HAP-1 (cell line): ENCODE measurements at regions not wholly inside any gene's neighbourhood (a gene's known extent, or its start where the extent isn't known, plus 50 kb on each side); places are given as distances from the start of the nearest gene placed in this dataset.

Experiments used
- DNase-seq, 2 experiments: peaks; one replicate each; pipeline ENCODE4 v3.0.0-alpha.2; 2016 to 2020; ENCODE audit warnings: low spot score in 2 of 2
- H3K27me3 ChIP-seq: fragments of 250-450 bp; sonication (Bioruptor Pico); 2 replicates; pipeline ENCODE4 v1.5.1; 2020; ENCODE audit warnings: low read depth, mild to moderate bottlenecking, moderate library complexity
- H3K36me3 ChIP-seq: fragments of 250-450 bp; sonication (Bioruptor Pico); replicated peaks from 2 replicates; pipeline ENCODE4 v1.5.1; 2020; ENCODE audit warnings: mild to moderate bottlenecking
- H3K4me1 ChIP-seq: fragments of 250-450 bp; sonication (Bioruptor Pico); 2 replicates; pipeline ENCODE4 v1.5.1; 2020; ENCODE audit warnings: mild to moderate bottlenecking
- H3K4me3 ChIP-seq: fragments of 250-450 bp; sonication (Bioruptor Pico); 2 replicates; pipeline ENCODE4 v1.5.1; 2020; ENCODE audit warnings: mild to moderate bottlenecking, moderate library complexity
- H3K9me3 ChIP-seq: fragments of 250-450 bp; sonication (Bioruptor Pico); 2 replicates; pipeline ENCODE4 v1.5.1; 2020; ENCODE audit warnings: mild to moderate bottlenecking, moderate library complexity
- in situ Hi-C: fragments of 300-500 bp; cut with MboI; formaldehyde crosslinking; loops from 3 replicates; pipeline ENCODE4 v1.14.3; 2020; ENCODE audit warnings: low sequenced_read_pairs, inconsistent platforms, mixed read lengths

DNA sequence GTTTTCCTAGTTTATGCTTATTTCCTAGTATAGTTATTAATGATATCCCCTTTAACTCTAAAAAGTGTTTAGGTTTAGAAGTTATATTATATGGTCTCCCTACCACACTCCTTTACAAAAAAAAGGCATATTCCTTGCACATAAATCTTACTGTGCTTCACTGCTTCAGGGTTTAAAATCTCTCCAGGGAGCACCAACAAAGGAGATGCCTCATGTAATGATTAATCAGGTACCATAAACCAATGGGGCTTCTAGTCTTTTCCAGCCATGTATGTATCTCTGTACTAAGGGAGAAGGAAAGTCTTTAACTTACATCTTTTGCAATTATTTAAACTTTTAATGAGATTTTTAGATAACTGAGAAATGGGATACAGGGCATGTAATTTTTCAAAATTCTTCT lies 91.5 kb upstream of the RBMS3 start:
- in situ Hi-C loops = no loop called here
- Histone ChIP-seq H3K4me3 (no peak overlapping the region), H3K36me3 (no peaks in the 10 kb centered on the region)

DNA sequence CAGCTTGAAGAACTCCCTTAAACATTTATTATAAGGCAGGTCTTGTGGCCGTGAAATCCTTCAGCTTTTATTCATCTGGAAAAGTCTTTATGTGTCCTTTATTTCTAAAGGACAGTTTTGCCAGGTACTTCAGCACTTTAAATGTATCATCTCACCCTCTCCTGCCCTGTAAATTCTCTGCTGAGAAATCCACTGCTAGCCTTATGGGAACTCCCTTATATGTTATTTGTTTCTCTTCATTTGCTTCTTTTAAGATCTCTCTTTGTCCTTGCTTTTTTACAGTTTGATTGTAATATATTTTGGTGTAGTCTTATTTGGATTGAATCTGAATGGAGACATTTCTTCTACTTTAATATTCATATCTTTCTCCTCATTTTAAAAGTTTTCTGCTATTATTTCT lies 86.7 kb upstream of the RBMS3 start:
- H3K4me3 ChIP-seq = no peak overlapping the region
- H3K4me1 ChIP-seq = peaks cover 2% of the 10 kb centered on the region; the same call in 1 of the 2 replicates
- in situ Hi-C loops = no loop called here
- no peaks in the 10 kb centered on the region for H3K27me3 ChIP-seq
- H3K9me3 ChIP-seq = no peaks in the 10 kb centered on the region
- DNase-seq = no peak
- H3K36me3 ChIP-seq = no peaks in the 10 kb centered on the region

More for the DNA sequence above, 91.5 kb upstream of the RBMS3 start:
- no peaks in the 10 kb centered on the region; the same call in 1 of the 2 replicates for H3K27me3 ChIP-seq
- H3K4me1 ChIP-seq = peaks cover 3% of the 10 kb centered on the region; the same call in 1 of the 2 replicates
- DNase-seq = no peak
- H3K9me3 ChIP-seq = no peaks in the 10 kb centered on the region

DNA sequence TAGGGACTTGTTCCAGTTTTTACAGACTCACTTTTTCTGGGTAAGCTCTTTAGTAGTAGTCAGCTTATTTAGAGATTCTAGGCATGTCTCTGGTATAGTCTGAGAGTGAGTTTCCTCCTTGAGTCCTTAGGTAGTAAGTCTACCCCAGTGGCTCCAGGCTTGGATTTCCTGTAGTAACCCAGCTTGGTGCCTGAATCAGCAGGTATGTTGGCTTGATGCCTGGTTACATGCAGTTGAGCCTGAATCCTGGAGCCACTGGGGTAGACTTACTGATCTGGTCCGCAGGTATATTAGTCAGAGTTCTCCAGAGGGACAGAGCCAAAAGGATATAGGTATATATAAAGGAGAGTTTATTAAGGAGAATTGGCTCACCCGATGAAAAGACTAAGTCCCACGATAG lies 85.8 kb upstream of the RBMS3 start:
- no peak for DNase-seq
- no peaks in the 10 kb centered on the region for H3K4me1 ChIP-seq
- no peaks in the 10 kb centered on the region for H3K36me3 ChIP-seq
- in situ Hi-C loops = no loop called here
- no peaks in the 10 kb centered on the region for H3K27me3 ChIP-seq
- H3K9me3 ChIP-seq = no peaks in the 10 kb centered on the region
- H3K4me3 ChIP-seq = no peak overlapping the region

DNA sequence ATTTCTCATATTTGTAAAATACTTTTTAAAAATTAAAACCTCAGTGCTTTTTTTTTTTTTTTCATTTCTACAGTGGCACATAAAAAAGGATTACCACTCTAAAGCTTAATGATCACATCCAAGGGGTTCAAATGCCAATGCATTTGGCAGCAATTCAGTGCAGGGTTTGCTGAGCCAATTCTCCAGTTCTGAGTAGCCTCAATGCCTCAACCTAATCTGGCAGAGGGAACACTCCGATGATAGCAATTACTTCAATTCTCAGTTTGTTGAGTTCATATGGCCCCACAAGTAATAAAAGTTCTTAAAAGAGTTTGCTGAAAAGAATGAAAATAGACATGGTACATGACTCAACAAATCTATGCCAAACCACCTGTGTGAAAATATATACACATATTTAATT lies 79.3 kb upstream of the RBMS3 start:
- no peak for DNase-seq
- in situ Hi-C loops = no loop called here

DNA sequence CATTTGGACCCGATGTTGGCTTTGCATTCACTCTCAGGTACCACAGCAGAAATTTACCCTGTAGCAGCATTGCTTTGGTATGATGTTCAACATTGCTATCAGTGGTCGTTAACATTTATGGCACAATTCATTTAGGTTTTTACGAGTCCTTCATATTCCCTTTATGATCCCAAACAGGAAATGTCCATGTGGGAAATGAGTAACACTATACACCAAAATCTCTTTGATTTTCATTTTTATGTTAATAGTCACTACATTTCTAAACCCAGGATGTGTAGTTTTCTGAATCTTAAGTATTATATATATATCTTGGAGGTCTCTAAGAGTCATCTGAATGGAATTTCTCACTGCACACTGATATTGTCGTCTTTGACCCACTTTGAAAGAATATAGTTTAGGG lies 78.5 kb upstream of the RBMS3 start:
- Histone ChIP-seq H3K4me3 (no peak overlapping the region), H3K36me3 (no peaks in the 10 kb centered on the region), H3K4me1 (no peaks in the 10 kb centered on the region), H3K9me3 (no peaks in the 10 kb centered on the region), H3K27me3 (no peaks in the 10 kb centered on the region)
- DNase-seq = no peak
- in situ Hi-C loops = no loop called here

More for the DNA sequence above, 79.3 kb upstream of the RBMS3 start:
- H3K4me3 ChIP-seq = no peak overlapping the region
- no peaks in the 10 kb centered on the region for H3K27me3 ChIP-seq
- H3K4me1 ChIP-seq = no peaks in the 10 kb centered on the region
- H3K9me3 ChIP-seq = no peaks in the 10 kb centered on the region
- H3K36me3 ChIP-seq = no peaks in the 10 kb centered on the region

DNA sequence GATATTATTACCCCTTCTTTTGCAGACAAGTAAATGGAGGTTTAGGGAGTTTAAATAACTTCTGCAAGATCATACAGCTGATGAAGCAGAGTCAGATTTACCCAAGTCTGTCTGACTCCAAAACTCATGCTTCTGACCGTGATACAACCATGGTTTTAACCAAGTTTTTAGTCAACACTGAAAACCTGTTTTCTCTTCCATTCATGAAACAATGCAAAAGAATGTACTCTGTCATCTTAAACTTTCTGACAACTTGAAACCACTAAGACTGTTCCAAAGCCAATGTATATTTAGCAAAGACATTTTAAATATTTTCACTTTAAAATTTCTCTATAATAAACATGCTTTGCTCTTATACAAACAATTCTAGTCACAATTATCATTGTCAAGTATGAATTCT lies 77.0 kb upstream of the RBMS3 start:
- no peaks in the 10 kb centered on the region for H3K36me3 ChIP-seq
- no peaks in the 10 kb centered on the region for H3K27me3 ChIP-seq
- in situ Hi-C loops = no loop called here
- H3K4me3 ChIP-seq = no peak overlapping the region
- H3K9me3 ChIP-seq = no peaks in the 10 kb centered on the region
- H3K4me1 ChIP-seq = no peaks in the 10 kb centered on the region
- DNase-seq = no peak

DNA sequence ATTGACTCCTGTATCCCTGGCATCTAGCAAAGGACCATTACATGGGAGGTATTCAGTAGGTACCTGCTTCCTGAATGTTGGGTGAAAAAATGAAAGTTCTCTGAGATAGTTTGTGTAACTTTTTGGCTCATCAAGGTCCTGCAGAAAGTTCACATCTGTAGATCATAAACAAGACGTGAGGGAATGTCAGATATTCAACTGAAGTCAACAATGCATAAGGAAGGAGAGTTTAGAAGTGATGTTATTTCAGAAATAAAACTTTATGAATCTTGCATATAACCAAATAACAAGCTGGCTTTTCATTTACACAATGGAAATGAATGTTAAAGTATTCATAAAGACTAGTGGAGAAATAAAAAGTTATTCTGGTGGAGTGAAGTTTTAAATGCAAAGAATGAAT lies 73.4 kb upstream of the RBMS3 start:
- no peak for DNase-seq
- Histone ChIP-seq H3K27me3 (no peaks in the 10 kb centered on the region), H3K4me1 (no peaks in the 10 kb centered on the region), H3K36me3 (no peaks in the 10 kb centered on the region), H3K4me3 (no peak overlapping the region), H3K9me3 (no peaks in the 10 kb centered on the region)
- in situ Hi-C loops = no loop called here

DNA sequence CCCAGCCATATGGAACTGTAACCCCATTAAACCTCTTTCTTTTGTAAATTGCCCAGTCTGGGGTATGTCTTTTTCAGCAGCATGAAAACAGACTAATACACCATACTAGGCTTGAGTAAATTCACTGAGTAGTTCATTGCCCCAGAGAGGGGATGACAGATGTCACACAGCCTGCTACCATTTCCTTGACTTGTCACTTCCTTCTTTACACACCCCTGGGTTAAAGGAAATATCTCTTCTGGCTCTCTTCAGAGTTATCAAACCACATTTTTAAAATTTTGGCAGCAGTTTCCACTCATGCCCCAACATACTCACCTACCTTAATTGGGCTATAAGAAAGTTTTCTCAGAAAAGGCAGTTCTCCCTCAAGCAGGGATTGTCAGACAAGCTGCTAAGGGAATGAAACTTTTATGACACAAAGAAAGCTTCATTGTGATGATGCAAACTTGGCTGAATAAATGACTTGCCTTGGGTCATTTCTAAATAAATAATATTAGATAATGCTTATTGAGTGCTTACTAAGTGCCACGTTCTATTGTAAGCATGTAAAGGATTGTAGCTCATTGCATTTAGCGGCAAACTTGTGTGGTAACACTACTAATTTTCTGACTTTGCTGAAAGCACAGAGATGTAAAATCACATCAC lies 68.0 kb upstream of the RBMS3 start:
- no peak for DNase-seq
- Histone ChIP-seq H3K4me1 (no peaks in the 10 kb centered on the region), H3K27me3 (no peaks in the 10 kb centered on the region), H3K9me3 (no peaks in the 10 kb centered on the region), H3K4me3 (no peak overlapping the region), H3K36me3 (no peaks in the 10 kb centered on the region)
- in situ Hi-C loops = no loop called here

DNA sequence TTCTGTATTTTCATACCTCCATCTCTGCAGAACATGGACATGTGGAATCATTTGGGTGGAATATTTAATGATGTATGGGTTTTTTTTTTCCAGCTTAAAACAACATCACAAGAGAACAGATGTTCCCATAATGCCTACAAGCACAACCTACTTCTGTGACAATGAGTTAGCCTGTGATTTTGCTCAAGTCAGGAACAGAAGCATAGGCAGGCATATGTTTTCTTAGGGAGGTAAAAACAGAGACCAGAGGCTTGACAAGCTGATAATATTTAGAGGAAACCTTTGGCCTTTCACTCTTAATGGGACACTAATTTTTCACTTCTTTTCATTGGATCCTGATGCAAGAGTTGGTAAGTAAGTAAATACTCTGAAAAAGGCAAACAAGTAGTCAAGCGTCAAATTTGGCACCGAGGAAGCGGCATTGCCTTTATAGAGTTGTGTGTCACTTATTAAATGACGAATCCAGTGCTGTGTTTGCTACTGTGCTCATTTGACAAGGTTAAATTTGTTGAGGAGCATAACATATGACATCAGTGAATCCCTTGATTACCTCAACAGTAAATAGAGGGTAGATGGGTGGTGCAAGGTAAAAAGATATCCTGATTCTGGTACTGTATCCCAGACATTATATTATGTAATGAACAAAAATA lies 66.7 kb upstream of the RBMS3 start:
- in situ Hi-C loops = no loop called here
- no peak for DNase-seq
- H3K27me3 ChIP-seq = no peaks in the 10 kb centered on the region

DNA sequence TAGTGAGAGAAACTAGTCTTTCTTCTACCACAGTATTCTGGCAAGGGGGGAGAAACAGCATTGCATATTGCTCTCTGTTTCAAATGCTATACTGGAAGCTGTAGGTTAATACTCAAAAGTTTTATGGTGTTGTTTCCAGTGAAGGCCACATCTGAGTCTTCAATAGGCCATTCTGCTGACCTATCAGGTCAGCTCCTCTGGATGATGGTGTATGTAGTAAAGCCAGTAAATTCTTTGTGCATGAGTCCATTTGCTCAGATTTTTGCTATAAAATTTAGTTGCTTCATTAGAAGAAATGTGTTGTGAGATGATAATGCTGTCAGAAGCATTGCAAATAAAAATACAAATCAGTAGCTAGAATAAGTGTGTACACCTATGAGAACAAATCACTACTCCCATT lies 64.9 kb upstream of the RBMS3 start:
- no peaks in the 10 kb centered on the region for H3K4me1 ChIP-seq
- no peaks in the 10 kb centered on the region for H3K27me3 ChIP-seq
- H3K4me3 ChIP-seq = no peak overlapping the region
- no peaks in the 10 kb centered on the region for H3K36me3 ChIP-seq
- no peaks in the 10 kb centered on the region for H3K9me3 ChIP-seq
- in situ Hi-C loops = no loop called here
- DNase-seq = no peak

More for the DNA sequence above, 66.7 kb upstream of the RBMS3 start:
- Histone ChIP-seq H3K36me3 (no peaks in the 10 kb centered on the region), H3K9me3 (no peaks in the 10 kb centered on the region), H3K4me3 (no peak overlapping the region), H3K4me1 (no peaks in the 10 kb centered on the region)

DNA sequence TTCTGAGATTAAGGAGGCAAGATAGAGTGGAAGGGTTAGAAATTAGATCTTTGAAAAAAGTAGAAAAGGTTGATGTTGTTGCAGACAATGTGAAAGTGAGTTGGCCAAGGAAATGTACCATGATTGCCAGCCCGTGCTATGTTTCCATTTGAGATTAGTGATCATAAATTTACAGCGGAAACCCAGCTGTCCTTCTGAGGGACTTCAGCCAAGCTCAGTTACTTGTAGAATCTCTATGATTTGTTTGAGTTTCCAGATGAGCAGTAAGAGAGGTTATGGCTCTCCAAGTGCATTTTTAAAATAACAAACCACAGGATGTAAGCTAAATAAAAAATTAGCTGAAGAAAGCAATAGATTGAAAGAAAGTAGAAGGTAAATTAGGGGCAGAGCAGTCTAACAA lies 54.2 kb upstream of the RBMS3 start:
- Histone ChIP-seq H3K4me1 (no peaks in the 10 kb centered on the region), H3K9me3 (no peaks in the 10 kb centered on the region), H3K27me3 (no peaks in the 10 kb centered on the region), H3K36me3 (no peaks in the 10 kb centered on the region), H3K4me3 (no peak overlapping the region)
- DNase-seq = no peak
- in situ Hi-C loops = no loop called here

DNA sequence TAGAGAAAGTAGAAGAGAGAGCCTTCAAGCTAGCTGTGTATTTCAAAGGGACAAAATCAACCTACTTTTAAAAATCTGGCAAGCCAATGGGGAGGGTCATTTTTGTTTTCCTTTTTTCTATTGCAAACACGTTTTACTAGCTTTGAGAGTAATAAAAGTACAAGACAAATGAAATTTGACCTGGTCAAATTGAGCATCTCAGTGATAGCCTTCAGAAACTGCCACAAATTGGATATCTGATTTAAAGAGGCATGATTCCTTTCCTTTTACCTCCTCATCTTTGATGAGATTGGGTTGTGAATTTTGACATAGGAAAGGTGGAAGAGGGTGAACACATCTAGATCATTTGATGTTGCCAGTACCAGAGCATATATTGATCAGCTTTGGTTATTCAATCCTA lies 53.6 kb upstream of the RBMS3 start:
- Histone ChIP-seq H3K36me3 (no peaks in the 10 kb centered on the region), H3K4me1 (no peaks in the 10 kb centered on the region), H3K9me3 (no peaks in the 10 kb centered on the region), H3K4me3 (no peak overlapping the region), H3K27me3 (no peaks in the 10 kb centered on the region)
- in situ Hi-C loops = no loop called here
- no peak for DNase-seq
